ENCODE measurements at regions not wholly inside any gene's neighbourhood (a gene's known extent, or its start where the extent isn't known, plus 50 kb on each side); places are given as distances from the start of the nearest gene placed in this dataset.

GRCh38 chr7:41463770-41464470 lies 239.0 kb downstream of the INHBA start:
- ATAC-seq, result no peak
- TF ChIP-seq GLIS3 (CRISPR knock-in tag; IDR thresholded peaks at IDR 0.05) (no peak), CSDC2 (CRISPR knock-in tag; IDR thresholded peaks at IDR 0.05) (no peak), RARB (CRISPR knock-in tag; IDR thresholded peaks at IDR 0.05) (no peak), TSHZ2 (CRISPR knock-in tag; IDR thresholded peaks at IDR 0.05) (no peak), ISL1 (CRISPR knock-in tag; IDR thresholded peaks at IDR 0.05) (no peak), ZC3H10 (CRISPR knock-in tag; IDR thresholded peaks at IDR 0.05) (no peak), BACH2 (CRISPR knock-in tag; IDR thresholded peaks at IDR 0.05; ENCODE audit: borderline replicate concordance) (no peak)

- TF ChIP-seq ZFP30 (CRISPR knock-in tag; IDR thresholded peaks at IDR 0.05) (no peak), ARNTL (CRISPR knock-in tag; IDR thresholded peaks at IDR 0.05; ENCODE audit: borderline replicate concordance, low read depth) (no peak), SNAI2 (CRISPR knock-in tag; IDR thresholded peaks at IDR 0.05) (no peak), TCF4 (CRISPR knock-in tag; IDR thresholded peaks at IDR 0.05; ENCODE audit: borderline replicate concordance) (no peak), GLIS3 (CRISPR knock-in tag; IDR thresholded peaks at IDR 0.05) (no peak), ZNF8 (CRISPR knock-in tag; IDR thresholded peaks at IDR 0.05) (no peak)
- ATAC-seq, result no peak
These were observed 243.1 kb downstream of the INHBA start for GRCh38 chr7:41459623-41460261.

GRCh38 chr7:41459183-41459582 lies 243.7 kb downstream of the INHBA start:
- TF ChIP-seq ZC3H10 (CRISPR knock-in tag; IDR thresholded peaks at IDR 0.05) (no peak), ARNTL (CRISPR knock-in tag; IDR thresholded peaks at IDR 0.05; ENCODE audit: borderline replicate concordance, low read depth) (no peak), CSRNP3 (CRISPR knock-in tag; IDR thresholded peaks at IDR 0.05) (no peak), GLIS3 (CRISPR knock-in tag; IDR thresholded peaks at IDR 0.05) (no peak), ISL1 (CRISPR knock-in tag; IDR thresholded peaks at IDR 0.05) (no peak), SNAI2 (CRISPR knock-in tag; IDR thresholded peaks at IDR 0.05) (no peak), TSHZ2 (CRISPR knock-in tag; IDR thresholded peaks at IDR 0.05) (no peak), CSDC2 (CRISPR knock-in tag; IDR thresholded peaks at IDR 0.05) (no peak), PPARA (CRISPR knock-in tag; IDR thresholded peaks at IDR 0.05; ENCODE audit: borderline replicate concordance) (no peak), ZNF70 (CRISPR knock-in tag; IDR thresholded peaks at IDR 0.05) (no peak), ZFP30 (CRISPR knock-in tag; IDR thresholded peaks at IDR 0.05) (no peak)
- no peak for ATAC-seq

- no peak for ATAC-seq
- TF ChIP-seq TCF4 (CRISPR knock-in tag; IDR thresholded peaks at IDR 0.05; ENCODE audit: borderline replicate concordance) (no peak), TOX (CRISPR knock-in tag; IDR thresholded peaks at IDR 0.05; ENCODE audit: borderline replicate concordance) (no peak), ZNF565 (CRISPR knock-in tag; conservative IDR thresholded peaks at IDR 0.05; ENCODE audit: low read depth) (no peak), GLIS3 (CRISPR knock-in tag; IDR thresholded peaks at IDR 0.05) (no peak), BACH2 (CRISPR knock-in tag; IDR thresholded peaks at IDR 0.05; ENCODE audit: borderline replicate concordance) (no peak), POU6F1 (CRISPR knock-in tag; IDR thresholded peaks at IDR 0.05; ENCODE audit: borderline replicate concordance, low read depth) (no peak), CREB5 (CRISPR knock-in tag; IDR thresholded peaks at IDR 0.05; ENCODE audit: low read depth) (no peak), PPARA (CRISPR knock-in tag; IDR thresholded peaks at IDR 0.05; ENCODE audit: borderline replicate concordance) (no peak), SNAI2 (CRISPR knock-in tag; IDR thresholded peaks at IDR 0.05) (no peak), ISL1 (CRISPR knock-in tag; IDR thresholded peaks at IDR 0.05) (no peak), RARB (CRISPR knock-in tag; IDR thresholded peaks at IDR 0.05) (no peak), CSDC2 (CRISPR knock-in tag; IDR thresholded peaks at IDR 0.05) (no peak), ZFP30 (CRISPR knock-in tag; IDR thresholded peaks at IDR 0.05) (no peak), OSR1 (CRISPR knock-in tag; IDR thresholded peaks at IDR 0.05) (no peak), PATZ1 (CRISPR knock-in tag; IDR thresholded peaks at IDR 0.05; ENCODE audit: borderline replicate concordance) (no peak)
These were observed 245.0 kb downstream of the INHBA start for GRCh38 chr7:41457832-41458437.

Data from SK-N-SH treated with all-trans-retinoic acid at 6 μM for 48 hours (cell line).